ENCODE measurements at regions not wholly inside any gene's neighbourhood (a gene's known extent, or its start where the extent isn't known, plus 50 kb on each side); places are given as distances from the start of the nearest gene placed in this dataset.
"Not testable (repeated sequence)": the region's sequence is repeated elsewhere in the genome, so short reads cannot be mapped to it uniquely, and the experiment has no call there.

GRCh38 chr3:106115557-106115956, 246.7 kb upstream of the CBLB start:
- no peak for DNase-seq (ENCODE audit: low spot score)
- ATAC-seq, result no peak

- ATAC-seq (no peak), DNase-seq (ENCODE audit: low spot score) (no peak)
Measured at GRCh38 chr3:106116733-106117489, 248.1 kb upstream of the CBLB start.

- DNase-seq (ENCODE audit: low spot score) (no peak), ATAC-seq (no peak)
Measured at GRCh38 chr3:106117490-106117858, 248.7 kb upstream of the CBLB start.

GRCh38 chr3:106119614-106120082, 250.8 kb upstream of the CBLB start:
- ATAC-seq, result no peak
- DNase-seq (ENCODE audit: low spot score), result no peak

- ATAC-seq, result no peak
Measured at GRCh38 chr3:106120356-106120755, 251.5 kb upstream of the CBLB start.

GRCh38 chr3:106121491-106122289, 252.9 kb upstream of the CBLB start:
- ATAC-seq, result no peak
- DNase-seq (ENCODE audit: low spot score), result no peak

More at GRCh38 chr3:106120356-106120755, 251.5 kb upstream of the CBLB start:
- DNase-seq (ENCODE audit: low spot score), result no peak

- DNase-seq (ENCODE audit: low spot score), result no peak
- no peak for ATAC-seq
Measured at GRCh38 chr3:106124818-106125217, 256.0 kb upstream of the CBLB start.

- ATAC-seq (no peak), DNase-seq (ENCODE audit: low spot score) (no peak)
Measured at GRCh38 chr3:106125321-106125720, 256.5 kb upstream of the CBLB start.

- DNase-seq (ENCODE audit: low spot score) (no peak), ATAC-seq (no peak)
Measured at GRCh38 chr3:106126067-106126845, 257.4 kb upstream of the CBLB start.

- no peak for ATAC-seq
- DNase-seq (ENCODE audit: low spot score), result no peak
Measured at GRCh38 chr3:106126846-106127235, 258.0 kb upstream of the CBLB start.

- DNase-seq (ENCODE audit: low spot score), result no peak
Measured at GRCh38 chr3:106129939-106130338, 261.1 kb upstream of the CBLB start.

GRCh38 chr3:106130384-106131198, 261.8 kb upstream of the CBLB start:
- DNase-seq (ENCODE audit: low spot score) (no peak), ATAC-seq (no peak)

More at GRCh38 chr3:106129939-106130338, 261.1 kb upstream of the CBLB start:
- no peak for ATAC-seq

GRCh38 chr3:106135451-106136160, 266.8 kb upstream of the CBLB start:
- no peak for ATAC-seq
- no peak for DNase-seq (ENCODE audit: low spot score)

- ATAC-seq (no peak), DNase-seq (ENCODE audit: low spot score) (no peak)
Measured at GRCh38 chr3:106139826-106140225, 271.0 kb upstream of the CBLB start.

- DNase-seq (ENCODE audit: low spot score), result no peak
- ATAC-seq, result no peak
Measured at GRCh38 chr3:106140431-106140830, 271.6 kb upstream of the CBLB start.

GRCh38 chr3:106144030-106144429, 275.2 kb upstream of the CBLB start:
- DNase-seq (ENCODE audit: low spot score) (no peak), ATAC-seq (no peak)

- not testable (repeated sequence) for ATAC-seq
- peak; percentile 42 for DNase-seq (ENCODE audit: low spot score)
Measured at GRCh38 chr3:106148440-106149082, 279.7 kb upstream of the CBLB start.

GRCh38 chr3:106157411-106157810, 288.6 kb upstream of the CBLB start:
- no peak for ATAC-seq
- no peak for DNase-seq (ENCODE audit: low spot score)

GRCh38 chr3:106160396-106160795, 291.6 kb upstream of the CBLB start:
- DNase-seq (ENCODE audit: low spot score) (no peak), ATAC-seq (no peak)
